ENCODE measurements at regions not wholly inside any gene's neighbourhood (a gene's known extent, or its start where the extent isn't known, plus 50 kb on each side); places are given as distances from the start of the nearest gene placed in this dataset.

GRCh38 chr4:11700751-11701226 lies 272.1 kb upstream of the HS3ST1 start (continued):
- TF ChIP-seq SREBF2 (IDR thresholded peaks at IDR 0.05) = no peak
- TF ChIP-seq NFE2L2 (conservative IDR thresholded peaks at IDR 0.05; ENCODE audit: low read length) = no peak
- TF ChIP-seq FOXS1 (CRISPR knock-in tag; IDR thresholded peaks at IDR 0.05) = no peak

- ChIA-PET CTCF (interaction anchor here (0.9 kb wide), 1 partner anchor 270 kb away, joined by 3 read pairs; the partner anchor contains the start of gene HS3ST1), POLR2A (no interaction called here)
- FAIRE-seq = no peak
- no peak overlapping the region for H3K4me3 ChIP-seq
- WGBS (ENCODE audit: missing lambda C conversion rate) = 8% methylated on average over 5 of the region's 5 CpGs
- peak overlapping the region; percentile 29 for H3K4me2 ChIP-seq
- peak overlapping the region in 1 of 2 experiments; percentile 37; a peak in 1 of 6 replicates for H3K27ac ChIP-seq
- peak in 1 of 2 experiments; percentile 20 for DNase-seq (ENCODE audit: low read depth in 1 of 2, low spot score in 1 of 2)
- no peaks in the 10 kb centered on the region for H3K9me3 ChIP-seq
- no peak for TF ChIP-seq HES2 (IDR thresholded peaks at IDR 0.05)
- no peak for TF ChIP-seq CBX2 (IDR thresholded peaks at IDR 0.05; ENCODE audit: borderline replicate concordance, low read depth)
- TF ChIP-seq FOSL2 (IDR thresholded peaks at IDR 0.05) = 0 out of 2 replicates have a peak, but pooled peaks have one; percentile 10
- TF ChIP-seq FOSL2 (CRISPR knock-in tag; IDR thresholded peaks at IDR 0.05) = no peak
- no peak for TF ChIP-seq RFX5 (IDR thresholded peaks at IDR 0.05)
- no peak for TF ChIP-seq TFCP2L1 (CRISPR knock-in tag; IDR thresholded peaks at IDR 0.05)
- no peak for TF ChIP-seq FOXS1 (CRISPR knock-in tag; IDR thresholded peaks at IDR 0.05)
- TF ChIP-seq PBX3 (IDR thresholded peaks at IDR 0.05) = no peak
- no peak for TF ChIP-seq EP300 (IDR thresholded peaks at IDR 0.05)
- no peak for TF ChIP-seq RCOR1 (IDR thresholded peaks at IDR 0.05; ENCODE audit: low read depth, low read length)
- no peak for TF ChIP-seq POLR2AphosphoS2 (conservative IDR thresholded peaks at IDR 0.05; ENCODE audit: low read length)
- peak; percentile 17 for TF ChIP-seq MAFK (IDR thresholded peaks at IDR 0.05; ENCODE audit: partially characterized antibody)
- TF ChIP-seq TP53 (CRISPR knock-in tag; IDR thresholded peaks at IDR 0.05) = no peak
- ATAC-seq = peak in 1 of 2 experiments; percentile 56; a peak in 1 of 6 replicates
- H3K4me1 ChIP-seq = peaks cover 3% of the 10 kb centered on the region; the same call in 1 of the 3 replicates
Observed at GRCh38 chr4:11698846-11699590, 270.3 kb upstream of the HS3ST1 start.

- WGBS (ENCODE audit: missing lambda C conversion rate) = 92% methylated on average over 2 of the region's 2 CpGs
- CTCF ChIA-PET = no interaction called here
- H3K27ac ChIP-seq = peak overlapping the region in 1 of 2 experiments; percentile 37; a peak in 1 of 6 replicates
- ATAC-seq (no peak), DNase-seq (ENCODE audit: low read depth in 1 of 2, low spot score in 1 of 2) (no peak), FAIRE-seq (no peak)
- peaks cover 3% of the 10 kb centered on the region; the same call in 1 of the 3 replicates for H3K4me1 ChIP-seq
- H3K4me3 ChIP-seq = no peak overlapping the region
- no peak for TF ChIP-seq CTCF (IDR thresholded peaks at IDR 0.05)
- no peak for TF ChIP-seq CBX2 (IDR thresholded peaks at IDR 0.05; ENCODE audit: borderline replicate concordance, low read depth)
- TF ChIP-seq POLR2AphosphoS2 (conservative IDR thresholded peaks at IDR 0.05; ENCODE audit: low read length) = no peak
- no peak for TF ChIP-seq HES2 (IDR thresholded peaks at IDR 0.05)
- no peak for TF ChIP-seq MYC (IDR thresholded peaks at IDR 0.05; ENCODE audit: borderline replicate concordance, low read length)
- no peak for TF ChIP-seq USF2 (IDR thresholded peaks at IDR 0.05)
- TF ChIP-seq PBX3 (IDR thresholded peaks at IDR 0.05) = no peak
- TF ChIP-seq SMC3 (IDR thresholded peaks at IDR 0.05) = no peak
- no peak for TF ChIP-seq ZFP36 (IDR thresholded peaks at IDR 0.05; ENCODE audit: borderline replicate concordance, partially characterized antibody)
- TF ChIP-seq JUNB (IDR thresholded peaks at IDR 0.05) = no peak
- no peak for TF ChIP-seq KDM5A (IDR thresholded peaks at IDR 0.05)
- TF ChIP-seq PHF8 (IDR thresholded peaks at IDR 0.05; ENCODE audit: borderline replicate concordance, low read depth) = no peak
- no peak for TF ChIP-seq BHLHE40 (IDR thresholded peaks at IDR 0.05; ENCODE audit: low read depth, low read length)
- TF ChIP-seq CBX8 (IDR thresholded peaks at IDR 0.05) = no peak
- no peak for TF ChIP-seq HOXB5 (CRISPR knock-in tag; IDR thresholded peaks at IDR 0.05)
- no peak for TF ChIP-seq HMGXB4 (CRISPR knock-in tag; IDR thresholded peaks at IDR 0.05; ENCODE audit: borderline replicate concordance)
- TF ChIP-seq CEBPB (IDR thresholded peaks at IDR 0.05) = no peak
- H3K9me3 ChIP-seq = no peaks in the 10 kb centered on the region
- POLR2A ChIA-PET = no interaction called here
- H3K4me2 ChIP-seq = no peak overlapping the region
Observed at GRCh38 chr4:11698033-11698432, 269.3 kb upstream of the HS3ST1 start.
